ENCODE measurements at regions not wholly inside any gene's neighbourhood (a gene's known extent, or its start where the extent isn't known, plus 50 kb on each side); places are given as distances from the start of the nearest gene placed in this dataset.
A peak's percentile ranks its signal among the peaks of the same experiment; 100 is the strongest.

DNA sequence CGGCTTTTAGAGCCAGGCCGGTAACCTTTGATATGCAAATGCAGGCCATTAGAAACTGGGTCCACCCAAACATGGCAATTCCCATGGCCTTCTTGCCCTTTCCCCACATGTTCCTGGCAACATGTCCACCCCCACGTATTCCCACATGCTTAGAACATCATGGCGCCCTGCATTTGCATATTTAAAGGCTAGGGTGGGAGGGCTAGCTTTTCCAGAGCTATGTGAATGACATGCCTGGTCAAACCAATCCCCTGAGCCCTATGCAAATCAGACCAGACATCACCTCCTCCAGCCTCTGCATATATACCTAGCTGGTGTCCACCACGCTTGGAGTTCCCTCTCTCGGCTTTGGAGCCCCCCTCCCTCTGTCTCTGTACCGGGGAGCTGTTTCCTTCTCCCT, 481.9 kb downstream of the CDH2 start:
- no peak for DNase-seq (ENCODE audit: low spot score)

DNA sequence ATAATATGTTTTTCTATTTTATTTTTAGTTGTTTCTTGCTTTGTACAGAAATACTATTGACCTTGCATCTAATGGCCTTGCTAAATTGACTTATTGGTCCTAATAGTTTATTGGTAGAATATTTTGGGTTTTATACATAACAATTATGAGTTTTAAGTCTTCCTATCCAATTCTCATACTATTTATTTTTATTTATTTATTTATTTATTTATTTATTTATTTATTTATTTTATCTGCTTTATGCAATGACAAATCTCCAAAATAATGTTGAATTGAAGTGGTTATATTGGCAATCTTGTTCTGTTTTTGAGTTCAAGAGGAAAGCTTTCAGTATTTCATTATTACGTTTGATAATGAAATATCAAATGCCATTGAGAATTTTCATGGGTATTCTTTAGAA, 488.3 kb downstream of the CDH2 start:
- DNase-seq (ENCODE audit: low spot score) = no peak

DNA sequence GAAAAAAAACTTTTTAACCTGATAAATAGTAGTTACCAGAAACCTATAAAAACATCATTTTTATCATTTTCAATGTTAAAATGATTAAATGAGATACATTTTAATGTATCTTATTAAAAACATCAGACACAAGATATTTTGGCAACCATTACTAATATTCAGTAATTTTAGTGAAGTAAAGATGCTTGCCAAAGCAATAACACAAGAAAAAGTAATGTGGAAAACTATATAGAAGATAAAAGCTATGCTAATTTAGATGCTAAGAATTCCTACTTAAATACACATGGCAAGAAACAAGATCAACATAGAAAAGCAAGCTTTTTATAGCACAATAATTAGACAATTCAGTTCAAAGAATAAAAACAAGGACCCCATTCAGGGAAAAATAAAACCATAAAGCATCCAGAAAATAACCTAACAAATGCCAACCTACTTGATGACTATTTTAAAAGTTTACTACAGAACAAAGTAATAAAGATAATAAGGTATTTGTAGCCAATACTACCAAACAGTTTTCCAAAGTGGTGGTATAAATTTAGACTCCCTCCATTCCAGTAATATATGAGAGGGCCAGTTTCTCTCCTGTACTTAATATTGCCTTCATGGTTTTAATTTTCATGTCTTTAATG, 489.5 kb downstream of the CDH2 start:
- no peak for DNase-seq (ENCODE audit: low spot score)

DNA sequence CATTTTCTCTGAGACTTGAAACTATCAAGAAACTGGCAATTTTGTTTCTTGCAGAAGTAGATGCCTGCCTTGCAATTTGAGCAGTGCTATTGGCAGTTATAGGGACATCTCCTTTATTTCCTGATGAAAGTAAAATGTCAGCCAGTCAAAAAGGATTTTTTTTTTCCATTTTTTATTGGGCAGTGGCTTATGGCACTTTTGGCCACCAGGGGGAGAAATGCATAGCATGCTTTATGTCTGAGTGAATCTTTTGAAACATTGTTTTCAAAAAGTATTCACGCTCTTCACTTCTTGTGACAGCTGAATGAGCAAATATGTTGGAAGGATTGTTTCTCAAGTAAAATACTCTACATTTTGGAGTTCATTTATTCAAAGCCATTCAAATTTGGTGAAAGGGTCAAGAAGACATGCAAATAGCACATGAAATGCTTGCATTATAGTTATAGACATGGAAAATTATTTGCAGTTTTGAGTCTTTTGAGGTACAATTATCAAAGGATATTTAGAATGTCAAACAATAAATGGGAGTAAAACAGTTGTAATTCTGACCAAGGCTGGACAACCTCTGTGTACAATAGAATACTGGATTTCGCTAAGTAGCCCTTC, 491.0 kb downstream of the CDH2 start:
- peak; percentile 38 for DNase-seq (ENCODE audit: low spot score)

DNA sequence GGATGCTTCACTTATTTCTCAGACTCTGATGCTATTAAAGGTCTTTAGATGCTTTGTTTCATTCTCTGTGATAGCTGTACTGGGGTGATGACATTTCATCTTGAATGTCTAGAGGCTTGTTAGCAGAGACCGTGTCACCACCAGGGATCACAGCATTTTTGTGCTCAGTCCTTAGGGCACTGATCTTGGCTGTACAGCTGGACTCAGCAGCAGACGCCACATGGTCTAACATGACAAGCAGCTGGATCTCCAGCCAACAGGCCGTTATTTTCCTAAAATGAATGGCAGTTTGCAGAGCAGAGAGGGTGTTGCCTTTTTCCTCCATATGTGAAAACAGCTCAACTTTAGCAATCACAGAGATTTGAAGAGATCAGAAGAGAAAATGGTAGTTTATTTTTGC, 491.8 kb downstream of the CDH2 start:
- no peak for DNase-seq (ENCODE audit: low spot score)

DNA sequence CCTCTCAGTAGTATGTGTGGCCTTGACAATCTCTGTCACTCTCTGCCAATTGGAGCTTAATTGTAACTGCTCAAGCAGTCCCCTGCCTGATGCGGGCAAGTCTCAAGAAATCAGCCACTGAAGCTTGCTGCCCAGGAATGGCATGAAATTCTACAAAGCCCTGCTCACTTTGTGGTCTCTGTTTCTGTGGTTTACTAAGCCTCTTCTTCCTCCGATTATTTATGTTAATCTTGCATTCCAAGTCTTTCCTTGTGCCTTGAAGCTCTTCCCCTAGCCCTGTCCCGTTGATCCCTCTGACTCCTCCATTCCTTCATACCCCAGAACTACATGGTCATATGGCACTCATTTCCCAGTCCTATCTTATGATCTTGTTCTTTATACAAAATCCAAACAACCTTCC, 489.3 kb upstream of the CHST9 start:
- no peak for DNase-seq (ENCODE audit: low spot score)

DNA sequence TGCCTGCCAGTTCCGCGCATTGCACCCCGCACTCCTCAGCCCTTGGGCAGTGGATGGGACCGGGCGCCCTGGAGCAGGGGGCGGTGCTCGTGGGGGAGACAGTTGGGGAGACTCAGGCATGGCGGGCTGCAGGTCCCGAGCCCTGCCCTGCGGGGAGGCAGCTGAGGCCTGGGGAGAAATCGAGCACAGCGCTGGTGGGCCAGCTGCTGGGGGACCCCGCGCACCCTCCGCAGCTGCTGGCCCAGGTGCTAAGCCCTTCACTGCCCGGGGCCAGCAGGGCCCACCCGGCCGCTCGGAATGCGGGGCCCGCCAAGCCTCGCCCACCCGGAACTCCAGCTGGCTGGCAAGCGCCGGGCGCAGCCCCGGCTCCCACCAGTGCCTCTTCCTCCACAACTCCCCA, 488.8 kb upstream of the CHST9 start:
- no peak for DNase-seq (ENCODE audit: low spot score)

DNA sequence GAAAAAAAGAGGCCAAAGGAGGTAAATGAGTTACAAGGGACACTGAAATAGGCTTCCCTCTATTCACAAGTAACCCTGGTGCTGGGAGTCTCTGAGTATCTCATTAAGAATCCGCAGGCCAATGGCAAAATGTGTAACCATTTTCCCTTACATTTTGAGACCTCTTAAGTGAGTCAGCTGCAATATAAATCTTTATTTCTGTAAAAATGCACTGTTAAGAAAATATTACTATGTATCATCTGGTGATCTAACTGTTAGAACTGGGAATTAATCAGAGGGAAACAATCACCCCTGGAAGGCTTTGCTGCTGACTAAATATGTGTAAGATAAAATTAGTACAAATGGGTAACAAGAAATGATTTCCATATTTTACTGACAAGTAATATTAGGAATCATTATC, 483.1 kb upstream of the CHST9 start:
- no peak for DNase-seq (ENCODE audit: low spot score)

DNA sequence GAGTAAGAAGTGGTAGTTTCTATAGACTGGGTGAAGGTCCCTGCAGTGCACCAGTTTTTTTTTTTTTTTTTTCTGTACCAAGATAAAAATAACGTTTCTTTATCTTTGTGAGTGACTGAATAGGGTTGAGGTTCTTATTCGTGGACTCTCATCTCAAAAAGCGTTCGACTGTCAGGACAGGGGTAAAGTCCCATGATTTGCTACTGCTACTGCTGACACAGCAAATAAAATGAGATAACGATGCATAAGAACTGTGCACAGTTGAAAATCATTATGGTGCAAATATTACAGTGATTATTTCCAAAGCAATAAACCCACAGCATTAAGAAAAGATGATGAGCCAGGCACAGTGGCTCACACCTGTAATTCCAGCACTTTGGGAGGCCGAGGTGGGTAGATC, 482.0 kb upstream of the CHST9 start:
- no peak for DNase-seq (ENCODE audit: low spot score)

DNA sequence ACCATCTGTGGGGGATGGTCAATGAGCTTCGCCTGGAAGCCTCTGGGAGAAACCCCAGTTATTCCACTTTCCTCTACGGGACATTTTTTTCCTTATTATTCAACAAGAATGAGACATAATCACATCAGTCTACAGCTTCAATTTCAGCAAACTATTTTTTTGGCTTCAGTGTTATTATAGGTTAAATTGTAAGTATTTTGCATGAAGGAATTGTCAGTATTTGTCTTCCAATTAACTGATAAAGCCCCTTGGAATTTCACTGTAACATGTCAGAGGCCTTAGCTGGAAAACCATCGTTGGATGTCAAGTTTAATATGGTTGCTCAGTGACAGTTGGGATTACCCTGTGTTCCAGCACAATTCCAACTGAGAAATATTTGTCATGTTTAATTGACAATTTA, 480.9 kb upstream of the CHST9 start:
- DNase-seq (ENCODE audit: low spot score) = no peak

DNA sequence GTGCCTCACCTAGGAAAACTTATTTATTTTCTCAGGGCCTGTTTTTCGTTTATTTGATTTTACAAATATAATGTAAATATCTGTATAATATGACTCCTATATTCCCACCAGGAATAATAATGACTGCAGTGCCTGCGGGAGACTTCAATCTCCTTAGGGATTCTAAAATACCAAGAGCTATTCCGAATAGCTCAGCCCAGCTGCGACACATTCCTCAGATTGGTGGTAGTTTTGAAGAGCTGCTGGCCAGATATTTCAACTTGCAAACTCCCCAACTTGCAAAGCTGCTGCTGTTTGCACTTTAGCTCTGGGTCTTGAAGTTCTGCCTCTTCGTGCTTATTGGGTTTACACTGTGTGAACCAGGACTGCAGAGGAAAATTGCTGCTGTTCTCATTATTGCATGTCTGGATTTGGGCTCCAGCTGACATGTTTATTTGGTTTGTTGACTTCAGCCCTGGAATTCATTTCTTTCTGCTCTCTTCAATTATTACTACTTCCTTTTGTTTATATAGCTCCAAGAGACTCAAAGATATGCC, 480.2 kb upstream of the CHST9 start:
- DNase-seq (ENCODE audit: low spot score) = no peak

DNA sequence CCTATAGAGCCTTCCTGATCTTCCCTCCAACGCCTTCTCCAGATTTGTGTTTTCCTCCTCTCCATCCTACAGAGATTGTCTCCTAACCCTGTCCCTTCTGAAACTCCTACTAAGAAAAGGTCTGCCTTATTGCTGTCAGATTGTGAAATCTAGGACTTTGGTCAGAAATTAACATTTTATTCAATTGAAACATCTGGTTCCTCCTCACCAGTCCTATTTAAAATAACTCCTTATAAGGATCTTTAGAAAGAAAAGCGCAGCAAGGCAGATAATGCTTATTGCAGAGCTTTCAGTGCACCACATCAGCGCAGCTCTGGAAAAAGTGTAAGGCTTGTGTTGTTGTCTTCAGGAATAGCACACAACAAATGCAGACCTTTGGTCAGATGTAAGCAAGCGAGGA, 477.8 kb upstream of the CHST9 start:
- no peak for DNase-seq (ENCODE audit: low spot score)

DNA sequence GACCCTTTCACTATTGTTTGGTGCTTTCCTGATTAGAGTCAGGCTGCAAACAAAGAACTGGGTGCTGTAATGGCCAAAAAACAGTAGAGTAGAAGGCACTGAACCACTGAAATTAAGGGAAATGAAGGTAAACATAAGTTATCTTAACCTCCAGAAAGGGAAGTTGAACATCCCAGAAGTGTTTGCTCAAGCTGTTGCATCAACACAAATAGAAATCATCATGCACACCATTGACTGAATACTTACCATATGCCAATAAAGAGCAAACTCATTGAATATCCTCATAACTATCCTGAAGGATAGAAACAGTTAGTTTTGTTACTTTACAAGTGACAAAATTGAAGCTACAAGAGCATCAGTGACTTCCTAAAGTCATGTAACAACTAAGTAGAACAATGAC, 477.4 kb upstream of the CHST9 start:
- no peak for DNase-seq (ENCODE audit: low spot score)

DNA sequence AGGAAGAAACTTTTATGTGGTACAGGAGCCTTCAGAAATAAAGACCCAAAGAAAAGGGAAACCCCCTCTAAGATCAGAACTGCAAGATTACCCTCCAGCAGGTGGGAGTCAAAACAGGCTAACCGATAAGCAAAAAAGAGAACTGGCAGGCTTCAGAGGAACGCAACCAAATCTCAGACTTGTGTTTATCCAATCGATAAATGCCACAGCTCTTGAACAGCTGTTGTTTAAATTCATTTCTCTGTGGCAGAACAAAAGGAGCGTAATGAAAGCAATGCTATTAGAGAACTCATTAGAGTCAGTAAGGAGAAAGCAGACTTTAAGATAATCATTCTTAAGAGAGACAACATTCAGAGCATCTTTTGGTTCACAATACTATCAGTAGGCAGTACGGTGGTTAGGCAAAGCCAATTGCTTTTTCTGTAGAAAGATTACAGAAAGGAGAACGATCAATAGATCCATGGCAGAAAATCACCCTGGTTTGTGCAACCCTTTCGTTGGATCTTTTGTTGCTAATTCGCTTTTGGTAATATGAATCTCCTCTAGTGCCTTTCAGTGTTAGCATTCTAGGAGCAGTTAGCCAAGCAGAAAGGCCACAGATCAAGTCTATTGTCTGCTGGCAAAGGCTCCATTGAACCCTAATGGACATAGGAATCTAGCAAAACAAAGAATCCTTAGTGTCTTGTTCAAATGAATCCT, 476.4 kb upstream of the CHST9 start:
- no peak for DNase-seq (ENCODE audit: low spot score)

DNA sequence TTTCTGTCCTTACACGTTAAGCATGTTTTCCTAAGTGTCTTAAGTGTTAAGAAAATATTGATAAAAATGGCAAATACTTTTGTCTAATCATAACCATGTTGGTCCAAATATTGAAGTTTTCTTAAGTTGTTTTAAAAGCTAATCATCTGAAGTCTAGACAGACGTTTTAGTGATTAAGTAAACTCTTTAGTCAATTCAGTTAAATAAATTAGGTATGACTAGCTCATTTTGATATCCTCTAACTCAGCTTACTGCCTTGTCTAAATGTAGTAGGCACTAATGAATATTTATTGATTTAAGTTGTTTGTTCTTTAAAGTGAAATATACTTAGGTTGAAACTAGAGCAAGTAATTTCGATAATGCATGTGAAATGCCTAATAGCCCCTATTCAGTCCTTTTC, 471.8 kb upstream of the CHST9 start:
- no peak for DNase-seq (ENCODE audit: low spot score)

DNA sequence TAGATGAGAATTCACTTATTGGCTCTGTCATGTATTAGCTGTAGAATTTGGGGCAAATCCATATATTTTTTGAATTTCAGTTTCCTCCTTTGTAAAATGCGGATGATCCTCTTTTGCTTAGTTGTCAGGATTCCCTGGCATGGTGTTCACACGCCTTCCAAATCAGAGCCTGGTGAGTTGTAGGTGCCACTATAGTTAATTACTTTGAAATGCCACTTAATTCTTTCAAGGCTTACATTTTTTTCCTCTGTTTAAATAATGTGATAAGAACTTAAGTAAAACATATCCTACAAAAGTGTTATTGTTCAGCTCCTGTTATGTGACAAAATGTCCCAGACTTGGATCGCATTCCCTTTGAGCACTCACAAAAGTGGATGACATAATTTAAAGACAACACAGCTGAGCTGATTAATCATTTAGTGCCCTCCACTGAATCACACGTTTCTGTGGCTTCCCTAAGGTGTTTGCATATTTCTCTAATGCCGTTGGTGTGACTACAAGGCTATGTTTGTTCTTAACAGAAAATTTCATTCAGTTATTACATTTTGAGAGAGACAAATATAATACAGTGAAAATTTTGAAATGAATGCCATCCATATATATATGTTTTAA, 471.2 kb upstream of the CHST9 start:
- DNase-seq (ENCODE audit: low spot score) = peak; percentile 58

DNA sequence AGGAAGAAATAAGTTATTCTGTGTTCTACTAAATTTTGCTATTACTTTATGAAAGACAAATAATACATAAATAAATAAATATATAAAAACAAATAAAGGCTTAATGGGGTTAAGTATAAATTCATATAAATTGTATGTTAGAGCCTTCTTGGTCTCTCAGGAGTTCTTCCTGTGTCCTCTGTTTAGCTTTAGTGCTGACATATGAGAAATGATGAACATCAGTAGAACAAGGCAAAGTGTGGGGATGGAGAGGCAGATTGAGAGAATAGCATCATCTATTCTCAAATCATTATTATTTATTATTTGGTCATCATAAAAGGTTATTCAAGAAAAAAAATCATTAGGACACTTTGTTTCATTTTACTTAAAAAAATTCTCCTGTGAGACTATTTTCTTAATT, 468.1 kb upstream of the CHST9 start:
- DNase-seq (ENCODE audit: low spot score) = no peak

DNA sequence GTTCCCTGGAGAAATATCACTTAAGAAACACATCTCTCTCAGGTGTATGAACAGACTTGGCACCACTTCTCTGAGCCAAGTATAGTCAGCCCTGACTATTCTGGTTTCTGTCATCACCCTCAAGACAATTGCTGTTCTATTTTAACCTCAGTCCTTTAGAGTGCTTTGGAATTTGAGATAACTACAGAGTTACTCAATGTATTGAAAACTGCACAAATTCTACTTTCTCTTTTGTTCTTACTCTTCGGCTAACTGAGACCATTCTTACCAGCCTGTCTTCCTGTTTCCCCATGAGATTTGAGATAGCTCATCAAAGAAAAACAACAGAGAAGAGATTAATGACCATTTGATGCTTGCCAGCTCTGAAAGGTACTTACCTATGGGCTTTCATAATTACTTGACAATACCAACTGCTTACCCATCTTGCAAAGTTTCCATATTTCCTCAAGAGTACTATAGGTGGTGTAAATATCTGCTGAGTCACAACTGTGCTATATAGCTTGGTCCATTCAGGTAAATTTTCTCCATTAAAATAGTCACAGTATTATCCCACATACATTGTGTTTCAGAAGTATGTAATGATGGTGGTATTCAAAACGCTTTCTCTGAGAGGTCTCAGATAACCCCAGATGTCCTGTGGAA, 467.5 kb upstream of the CHST9 start:
- no peak for DNase-seq (ENCODE audit: low spot score)

DNA sequence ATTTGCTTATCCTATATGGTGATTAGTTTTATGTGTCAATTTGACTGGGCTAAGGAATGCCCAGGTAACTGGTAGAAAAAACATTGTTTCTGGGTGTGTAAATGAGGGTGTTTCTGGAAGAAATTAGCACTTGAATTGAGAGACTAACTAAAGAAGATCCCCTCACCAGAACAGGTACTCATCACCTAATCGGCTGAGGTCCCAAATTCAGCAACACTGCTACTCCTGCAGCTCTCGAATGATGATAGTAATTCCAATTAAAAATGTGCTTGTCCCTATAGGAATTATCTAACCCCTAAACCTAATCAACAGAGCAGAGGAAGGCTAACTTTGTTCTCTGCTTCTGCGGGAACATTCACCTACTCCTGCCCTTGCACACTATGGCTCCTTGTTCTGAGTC, 464.5 kb upstream of the CHST9 start:
- no peak for DNase-seq (ENCODE audit: low spot score)

DNA sequence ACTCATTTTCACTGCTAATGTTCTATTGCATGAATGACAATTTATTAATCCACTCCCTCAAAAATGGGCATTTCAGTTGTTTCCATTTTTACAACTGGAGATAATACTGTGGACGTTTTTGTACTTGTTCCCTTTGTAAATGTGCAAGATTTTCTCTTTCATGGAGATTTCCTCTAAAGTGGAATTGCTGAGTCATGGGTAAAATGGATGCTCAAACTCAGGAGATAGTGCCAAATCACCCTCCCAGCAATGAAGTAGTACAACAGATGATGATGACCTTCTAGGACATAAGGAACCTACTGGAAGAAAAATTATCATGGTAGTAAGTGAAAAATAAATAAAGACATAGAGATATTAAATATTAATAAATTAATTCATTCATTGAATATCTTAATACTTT, 460.8 kb upstream of the CHST9 start:
- DNase-seq (ENCODE audit: low spot score) = no peak

DNA sequence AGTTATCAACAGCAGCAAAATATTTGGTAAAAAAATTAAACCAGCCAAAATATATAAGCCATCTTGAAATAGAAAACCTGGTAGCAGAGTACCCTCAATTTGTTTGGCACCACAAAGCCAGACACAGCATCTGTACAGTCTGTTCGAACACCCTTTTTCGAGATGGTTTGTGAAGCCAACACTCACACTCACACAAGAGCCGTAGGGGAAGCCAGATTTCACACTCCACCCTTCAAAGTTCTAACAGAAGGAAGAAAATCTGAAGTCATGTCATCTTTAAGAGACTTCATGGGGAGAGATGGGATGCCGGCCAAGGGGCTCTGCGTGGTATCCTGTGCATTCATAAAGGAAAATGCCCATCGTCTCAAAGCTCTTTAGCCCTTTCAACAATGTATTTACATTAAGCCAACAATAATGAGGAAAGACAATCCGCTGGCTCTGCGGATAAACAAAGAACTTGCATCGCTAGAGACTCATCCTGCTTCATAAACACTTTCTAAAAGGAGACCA, 451.5 kb upstream of the CHST9 start:
- no peak for DNase-seq (ENCODE audit: low spot score)

DNA sequence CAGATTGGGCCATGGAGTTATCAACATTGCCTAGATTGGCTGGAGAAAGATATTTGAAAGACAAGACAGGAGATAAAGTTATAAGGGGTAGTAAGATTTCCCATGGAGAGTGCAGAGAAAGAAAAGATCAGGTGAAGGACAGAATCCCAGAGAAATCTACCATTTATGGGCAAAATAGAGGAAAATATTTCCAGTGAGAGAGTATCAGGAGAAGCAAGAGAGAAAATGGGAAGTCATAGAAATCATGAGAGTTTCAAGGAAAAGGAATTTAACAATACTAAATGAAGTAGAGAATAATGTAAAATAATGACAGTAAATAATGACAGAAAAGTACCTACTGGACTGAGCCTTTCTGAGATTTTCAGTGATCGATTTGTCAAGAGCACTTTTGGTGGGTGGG, 447.6 kb upstream of the CHST9 start:
- DNase-seq (ENCODE audit: low spot score) = no peak

Data from RKO (cell line).